CD4-positive, alpha-beta T cell (primary cell): ENCODE measurements at regions not wholly inside any gene's neighbourhood (a gene's known extent, or its start where the extent isn't known, plus 50 kb on each side); places are given as distances from the start of the nearest gene placed in this dataset.

Experiments used
- ATAC-seq: fragments of 200-7000 bp; cut with Tn5 transposase; one replicate; pipeline ENCODE4 v1.10.0; 2022; ENCODE audit warnings: mild to moderate bottlenecking; ENCODE audit not compliant: poor library complexity
- CTCF ChIA-PET: fragments of 350-600 bp; sonication (Branson Sonifier 250); formaldehyde crosslinking; loops from one replicate; lab custom pipeline; 2021; ENCODE audit warnings: antibody characterized with exemption, inconsistent platforms; lab: Charles Lee
- POLR2A ChIA-PET: fragments of 350-600 bp; sonication (Branson Sonifier 250); formaldehyde crosslinking; loops from one replicate; lab custom pipeline; 2021; ENCODE audit warnings: antibody characterized with exemption, inconsistent platforms; lab: Charles Lee
- DNase-seq, 14 experiments: peaks; one replicate each; pipeline ENCODE4 v3.0.0-alpha.2; 2013 to 2020; ENCODE audit warnings: mixed read lengths in 2 of 14
- H3K27ac ChIP-seq, 2 donors: one replicate each; pipeline versions ENCODE4 v1.5.1 to v1.7.0; 2013; ENCODE audit warnings: low read length in 2 of 2, low read depth in 1 of 2, mild to moderate bottlenecking in 1 of 2
- H3K27me3 ChIP-seq, 2 experiments: 1 replicate in 1 of 2; 2 replicates in 1 of 2; pipeline versions ENCODE4 v1.6.1 to v1.7.0; 2013; ENCODE audit warnings: low read length in 2 of 2, control low read depth in 1 of 2, mild to moderate bottlenecking in 1 of 2, moderate library complexity in 1 of 2; ENCODE audit not compliant: insufficient read depth in 2 of 2, control insufficient read depth in 1 of 2
- H3K36me3 ChIP-seq: one replicate; pipeline ENCODE4 v1.6.1; 2013; ENCODE audit warnings: low read length, control low read depth; ENCODE audit not compliant: insufficient read depth
- H3K4me1 ChIP-seq: one replicate; pipeline ENCODE4 v1.6.1; 2013; ENCODE audit warnings: low read length, control low read depth; ENCODE audit not compliant: insufficient read depth
- H3K4me3 ChIP-seq: one replicate; pipeline ENCODE4 v1.5.1; 2013; ENCODE audit warnings: mild to moderate bottlenecking, low read length, moderate library complexity
- H3K9me3 ChIP-seq, 2 experiments: 1 replicate in 1 of 2; 2 replicates in 1 of 2; pipeline versions ENCODE4 v1.6.1 to v1.7.0; 2013; ENCODE audit warnings: low read length in 2 of 2, mild to moderate bottlenecking in 2 of 2, control low read depth in 1 of 2, moderate library complexity in 1 of 2; ENCODE audit not compliant: control insufficient read depth in 1 of 2, insufficient read depth in 1 of 2
- H3K27ac Mint-ChIP-seq: one replicate; pipeline ENCODE4 v1.8.0; 2020; ENCODE audit warnings: mixed read lengths
- H3K27me3 Mint-ChIP-seq: one replicate; pipeline ENCODE4 v1.8.0; 2021; ENCODE audit warnings: mixed read lengths
- H3K36me3 Mint-ChIP-seq: one replicate; pipeline ENCODE4 v1.8.0; 2021; ENCODE audit warnings: low read depth, mixed read lengths
- H3K4me1 Mint-ChIP-seq: one replicate; pipeline ENCODE4 v1.8.0; 2021; ENCODE audit warnings: low read depth, mixed read lengths
- H3K4me3 Mint-ChIP-seq: one replicate; pipeline ENCODE4 v1.8.0; 2020; ENCODE audit warnings: mild to moderate bottlenecking, mixed read lengths
- H3K9me3 Mint-ChIP-seq: one replicate; pipeline ENCODE4 v1.8.0; 2020; ENCODE audit warnings: mixed read lengths
- CTCF ChIP-seq: fragments of 200-600 bp; IDR thresholded peaks from one replicate; pipeline ENCODE4 v1.8.0; 2022; ENCODE audit warnings: antibody characterized with exemption, mild to moderate bottlenecking
- intact Hi-C, 2 experiments: fragments of 100-400 bp; cut with DNase I in 1 of 2; cut with micrococcal nuclease in 1 of 2; formaldehyde crosslinking; loops; one replicate each; pipeline versions ENCODE4 v1.15.1 to v1.9.0; 2023 to 2025; cut with DNase I, micrococcal nuclease

- DNase-seq (no peak), ATAC-seq (no peak)
- ChIA-PET CTCF (interaction anchor here (1.7 kb wide), 1 partner anchor 82 kb away, joined by 3 read pairs; no protein-coding TSS in a partner anchor), POLR2A (no interaction called here)
- Mint-ChIP-seq H3K9me3 (no peaks in the 10 kb centered on the region), H3K27ac (no peak overlapping the region), H3K4me1 (peaks cover 12% of the 10 kb centered on the region), H3K4me3 (no peak overlapping the region), H3K27me3 (no peaks in the 10 kb centered on the region), H3K36me3 (peaks cover 8% of the 10 kb centered on the region)
- Histone ChIP-seq H3K27ac (no peak overlapping the region), H3K4me3 (no peak overlapping the region), H3K9me3 (no peaks in the 10 kb centered on the region), H3K36me3 (peaks cover 12% of the 10 kb centered on the region), H3K27me3 (no peaks in the 10 kb centered on the region), H3K4me1 (peaks cover 4% of the 10 kb centered on the region)
- intact Hi-C loops, result no loop called here
- TF ChIP-seq CTCF, result no peak
These were observed 62.5 kb upstream of the PPARA start for GRCh38 chr22:46087816-46088277.

GRCh38 chr22:46088541-46089311 is 61.6 kb upstream of the PPARA start:
- no peak overlapping the region for H3K27ac Mint-ChIP-seq
- CTCF ChIA-PET, result interaction anchor here (1.7 kb wide), 1 partner anchor 83 kb away, joined by 3 read pairs; no protein-coding TSS in a partner anchor
- H3K36me3 ChIP-seq, result peaks cover 12% of the 10 kb centered on the region
- H3K4me1 ChIP-seq, result peaks cover 4% of the 10 kb centered on the region
- H3K27ac ChIP-seq, result no peak overlapping the region
- ATAC-seq, result no peak
- H3K9me3 Mint-ChIP-seq, result no peaks in the 10 kb centered on the region
- peaks cover 6% of the 10 kb centered on the region for H3K36me3 Mint-ChIP-seq
- H3K4me3 Mint-ChIP-seq, result no peak overlapping the region
- peaks cover 3% of the 10 kb centered on the region for H3K4me1 Mint-ChIP-seq
- DNase-seq, result no peak
- TF ChIP-seq CTCF, result no peak
- no peaks in the 10 kb centered on the region for H3K27me3 ChIP-seq
- no peaks in the 10 kb centered on the region for H3K27me3 Mint-ChIP-seq
- no peak overlapping the region for H3K4me3 ChIP-seq
- POLR2A ChIA-PET, result no interaction called here
- intact Hi-C loops, result no loop called here
- no peaks in the 10 kb centered on the region for H3K9me3 ChIP-seq

GRCh38 chr22:46089426-46090035 is 60.8 kb upstream of the PPARA start:
- Mint-ChIP-seq H3K9me3 (no peaks in the 10 kb centered on the region), H3K27me3 (no peaks in the 10 kb centered on the region), H3K4me3 (no peak overlapping the region), H3K27ac (no peak overlapping the region), H3K4me1 (no peaks in the 10 kb centered on the region), H3K36me3 (peaks cover 6% of the 10 kb centered on the region)
- Histone ChIP-seq H3K4me3 (no peak overlapping the region), H3K9me3 (no peaks in the 10 kb centered on the region), H3K36me3 (peaks cover 12% of the 10 kb centered on the region), H3K4me1 (peaks cover 4% of the 10 kb centered on the region), H3K27me3 (no peaks in the 10 kb centered on the region), H3K27ac (no peak overlapping the region)
- POLR2A ChIA-PET, result no interaction called here
- intact Hi-C loops, result no loop called here
- CTCF ChIA-PET, result interaction anchor here (0.7 kb wide), 1 partner anchor 76 kb away, joined by 3 read pairs; no protein-coding TSS in a partner anchor
- ATAC-seq (no peak), DNase-seq (no peak)
- no peak for TF ChIP-seq CTCF
